Tongue (tissue), 1 donor: ENCODE measurements at regions not wholly inside any gene's neighbourhood (a gene's known extent, or its start where the extent isn't known, plus 50 kb on each side); places are given as distances from the start of the nearest gene placed in this dataset.
"Not testable (repeated sequence)": the region's sequence is repeated elsewhere in the genome, so short reads cannot be mapped to it uniquely, and the experiment has no call there.

Experiments used
- DNase-seq: peaks from one replicate; pipeline ENCODE4 v3.0.0-alpha.2; 2015

DNA sequence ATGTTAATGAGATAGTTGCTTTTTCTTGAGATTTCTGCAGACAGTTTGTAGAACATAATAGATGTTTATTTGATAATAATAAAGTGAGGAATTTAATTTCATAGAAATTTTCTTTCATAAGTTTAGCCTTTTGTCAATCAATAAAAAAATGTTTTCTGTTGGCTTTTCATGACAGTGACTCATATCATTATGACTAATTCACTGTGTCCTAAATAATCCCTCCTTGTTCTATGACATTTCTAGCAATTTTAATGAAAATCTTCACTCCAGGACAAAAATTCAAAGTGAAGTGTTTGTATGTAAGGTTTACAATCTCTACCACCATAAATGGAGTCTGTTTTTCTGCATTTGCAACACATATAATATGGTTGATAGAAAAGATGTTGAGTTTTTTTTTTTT, 109.9 kb downstream of the UTRN start:
- no peak for DNase-seq

DNA sequence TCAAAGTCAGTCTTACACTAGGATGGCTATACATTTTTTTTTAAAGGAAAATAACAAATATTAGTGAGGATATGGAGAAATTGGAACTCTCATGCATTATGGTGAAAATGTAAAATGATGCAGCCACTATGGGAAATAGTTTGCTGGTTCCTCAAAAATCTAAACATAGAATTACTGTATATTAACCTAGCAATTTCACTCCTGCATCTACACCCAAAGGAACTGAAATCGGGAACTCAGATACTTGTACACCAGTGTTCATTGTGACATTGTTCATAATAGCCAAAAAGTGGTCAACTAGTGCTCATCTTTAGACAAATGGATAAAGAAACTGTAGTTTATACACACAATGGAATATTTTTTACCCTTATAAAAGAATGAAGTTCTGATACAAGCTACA, 110.7 kb downstream of the UTRN start:
- DNase-seq: no peak

GRCh38 chr6:144397141-144397540, 112.0 kb downstream of the UTRN start:
- no peak for DNase-seq

DNA sequence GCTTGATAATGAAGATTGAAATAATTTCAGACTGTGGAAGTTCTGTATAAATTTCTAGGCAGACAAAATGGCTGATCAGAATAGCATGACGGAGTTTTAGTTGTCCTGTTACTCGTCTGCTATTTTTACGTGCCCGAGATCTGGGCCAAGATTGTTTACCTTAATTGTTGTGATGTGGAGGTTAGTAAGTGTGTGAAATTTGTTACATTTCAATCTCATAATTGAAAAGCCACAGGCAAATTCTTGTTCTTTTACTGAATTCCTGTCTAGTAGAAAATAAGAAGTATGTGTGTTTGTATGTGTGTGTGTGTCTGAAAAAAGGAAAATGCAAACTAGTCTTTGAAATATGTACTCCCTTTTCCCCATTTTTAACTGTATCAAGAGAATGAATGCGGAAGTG, 115.2 kb downstream of the UTRN start:
- no peak for DNase-seq

GRCh38 chr6:144401736-144402733, 116.9 kb downstream of the UTRN start:
- DNase-seq: no peak

DNA sequence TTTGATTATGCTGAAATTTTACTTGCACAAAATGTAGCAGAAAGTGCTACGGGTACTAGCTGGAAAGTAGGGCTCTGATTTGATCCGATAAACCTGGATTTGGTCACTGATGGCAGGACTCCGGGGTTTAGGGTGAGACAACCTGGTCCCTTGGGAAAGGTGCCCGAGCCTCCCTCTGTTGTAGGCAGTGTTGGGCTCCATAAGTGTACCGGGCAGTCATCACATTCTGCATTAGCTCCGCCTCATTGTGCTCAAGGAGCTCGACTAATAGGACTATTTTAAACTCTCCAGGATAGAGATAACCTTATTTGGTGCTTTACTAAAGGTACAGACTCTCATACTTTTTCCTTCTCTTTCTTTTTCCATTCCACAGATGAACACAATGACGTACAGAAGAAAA, 117.6 kb downstream of the UTRN start:
- DNase-seq: no peak

DNA sequence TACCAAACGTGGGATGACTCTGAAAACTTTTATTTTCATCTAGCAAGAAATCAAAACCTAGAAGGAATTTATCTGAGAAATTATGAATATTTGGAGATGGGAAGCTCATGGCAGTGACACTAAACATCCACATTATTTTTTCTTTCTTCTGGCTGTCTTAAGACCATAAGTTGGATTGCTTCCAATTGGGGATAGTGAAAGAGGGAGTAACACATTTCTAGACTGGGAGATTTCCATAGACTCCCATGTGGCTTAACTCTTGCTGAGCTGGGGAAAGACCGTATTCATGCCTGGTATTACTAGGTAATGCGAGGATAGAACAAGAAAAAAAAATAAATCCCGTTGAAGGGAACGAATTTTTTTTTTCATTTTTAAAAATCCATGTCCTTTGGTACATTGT, 120.0 kb downstream of the UTRN start:
- DNase-seq: peak; percentile 32

DNA sequence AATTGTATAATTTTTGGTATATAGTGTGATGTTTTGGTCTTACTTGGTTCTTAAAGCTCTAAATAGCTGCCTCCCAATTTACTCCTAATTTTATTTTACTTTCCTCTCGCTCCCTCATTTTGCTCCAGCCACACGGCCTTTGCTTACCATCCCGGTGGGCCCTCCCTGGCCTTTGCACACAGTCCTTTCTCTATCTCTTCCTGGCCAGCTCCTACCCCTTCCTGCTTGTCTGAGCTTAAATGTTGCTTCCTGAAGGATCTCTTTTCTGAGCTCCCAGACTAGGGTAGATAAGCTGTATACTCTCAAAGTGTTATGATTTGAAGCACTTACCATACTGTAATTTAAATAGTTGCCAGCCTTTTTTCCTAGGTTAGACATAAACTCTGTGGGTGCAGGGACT, 121.7 kb downstream of the UTRN start:
- no peak for DNase-seq

DNA sequence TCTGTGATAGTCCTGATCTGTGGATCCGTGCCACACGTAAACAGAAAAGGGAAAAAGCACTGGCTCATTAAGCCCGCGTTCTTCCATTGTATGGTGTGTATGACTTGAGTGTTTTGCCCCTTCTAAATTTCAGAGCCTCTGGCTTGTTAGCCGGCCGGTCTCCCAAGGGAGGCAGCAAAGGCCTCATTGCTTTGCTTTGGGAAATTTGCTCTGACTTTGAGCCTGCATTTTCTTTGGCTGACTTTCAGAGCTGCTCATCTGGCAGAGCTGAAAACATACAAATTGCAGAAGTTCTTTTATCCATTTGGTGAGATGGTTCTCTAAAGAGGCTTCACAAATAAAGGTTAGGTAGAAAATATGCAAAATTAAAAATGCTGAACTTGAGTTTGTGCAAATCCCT, 123.0 kb downstream of the UTRN start:
- peak; percentile 70 for DNase-seq

GRCh38 chr6:144410059-144410458, 124.9 kb downstream of the UTRN start:
- DNase-seq: no peak

GRCh38 chr6:144410574-144410973, 125.4 kb downstream of the UTRN start:
- DNase-seq: not testable (repeated sequence)

DNA sequence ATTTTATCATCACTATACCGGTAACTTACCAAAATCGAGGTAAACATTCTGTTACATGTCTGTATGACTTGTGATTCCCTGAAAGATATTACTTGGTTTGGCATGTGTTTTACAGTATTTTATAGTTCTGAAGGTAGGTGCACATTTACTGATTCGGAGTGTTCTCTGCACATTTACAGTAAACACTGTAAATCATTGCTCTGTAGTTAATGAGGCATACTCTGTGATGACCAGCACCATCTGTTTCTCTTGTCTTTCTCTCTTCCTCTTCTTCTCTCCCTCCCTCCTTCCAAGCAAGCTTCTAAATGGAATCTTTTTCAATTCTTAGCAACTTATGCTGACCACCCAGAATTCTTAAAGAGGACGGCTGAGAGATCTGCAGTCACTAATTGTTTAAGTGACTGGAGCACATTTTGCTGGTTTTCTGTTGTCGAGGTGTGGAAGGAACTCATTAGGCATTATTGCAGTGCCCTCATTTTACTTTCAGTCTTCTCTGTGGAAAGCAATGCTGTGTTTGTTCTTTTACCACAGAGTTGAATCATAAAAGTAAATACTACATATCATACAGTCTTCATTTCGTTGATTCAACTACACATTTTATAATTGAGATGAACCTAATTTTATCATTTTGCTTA, 126.5 kb downstream of the UTRN start:
- DNase-seq: no peak

DNA sequence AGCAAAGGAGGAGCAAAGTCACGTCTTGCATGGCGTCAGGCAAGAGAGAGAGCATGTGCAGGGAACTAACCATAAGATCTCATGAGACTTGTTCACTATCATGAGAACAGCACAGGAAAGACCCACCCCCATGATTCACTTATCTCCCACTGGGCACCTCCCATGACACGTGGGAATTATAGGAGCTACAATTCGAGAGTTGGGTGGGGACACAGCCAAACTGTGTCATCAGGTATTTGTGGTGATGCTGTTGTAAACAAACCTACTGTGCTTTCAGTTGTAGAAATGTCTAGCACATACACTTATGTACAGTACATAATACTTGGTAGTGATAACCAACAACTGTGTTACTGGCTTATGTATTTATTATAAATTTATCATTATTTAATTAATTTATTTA, 128.3 kb downstream of the UTRN start:
- DNase-seq: no peak

GRCh38 chr6:144415014-144415413, 129.9 kb downstream of the UTRN start:
- no peak for DNase-seq

DNA sequence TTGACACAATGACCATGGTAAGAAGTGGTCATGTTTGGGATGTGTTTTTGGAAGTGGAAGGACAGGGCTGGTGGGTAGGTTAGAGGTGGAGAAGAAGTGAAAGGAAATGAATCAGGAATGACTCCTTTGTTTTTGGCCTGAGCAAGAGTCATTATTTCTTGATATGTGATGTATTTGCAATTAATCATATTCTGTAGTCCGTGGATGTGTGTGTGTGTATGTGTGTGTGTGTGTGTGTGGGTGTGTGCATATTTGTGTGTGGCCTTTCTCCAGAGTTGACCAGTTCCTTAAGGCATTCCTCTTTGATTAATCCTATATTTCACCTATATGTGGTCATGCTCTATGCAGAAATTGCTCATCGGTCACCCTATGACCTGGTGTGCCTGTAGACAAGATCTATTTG, 130.7 kb downstream of the UTRN start:
- no peak for DNase-seq

DNA sequence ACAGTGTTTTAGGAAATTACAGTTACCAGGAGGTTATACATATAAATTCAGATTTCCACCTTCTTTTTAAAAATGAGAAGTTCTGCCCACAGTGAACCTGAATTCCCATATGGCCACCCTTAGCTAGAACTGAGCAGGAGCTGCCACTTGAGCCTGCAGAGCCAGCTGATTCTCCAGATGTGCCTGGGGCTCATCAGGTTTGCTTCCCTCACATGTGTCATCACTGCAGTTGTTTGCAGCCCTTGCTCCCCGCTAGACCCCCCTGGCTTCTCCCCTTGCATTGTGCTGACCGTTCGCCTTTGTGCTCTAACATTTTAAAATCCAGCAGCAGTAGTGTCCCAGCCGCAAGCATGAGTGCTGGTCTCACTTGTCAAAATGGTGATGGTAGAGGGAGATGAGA, 131.1 kb downstream of the UTRN start:
- no peak for DNase-seq

DNA sequence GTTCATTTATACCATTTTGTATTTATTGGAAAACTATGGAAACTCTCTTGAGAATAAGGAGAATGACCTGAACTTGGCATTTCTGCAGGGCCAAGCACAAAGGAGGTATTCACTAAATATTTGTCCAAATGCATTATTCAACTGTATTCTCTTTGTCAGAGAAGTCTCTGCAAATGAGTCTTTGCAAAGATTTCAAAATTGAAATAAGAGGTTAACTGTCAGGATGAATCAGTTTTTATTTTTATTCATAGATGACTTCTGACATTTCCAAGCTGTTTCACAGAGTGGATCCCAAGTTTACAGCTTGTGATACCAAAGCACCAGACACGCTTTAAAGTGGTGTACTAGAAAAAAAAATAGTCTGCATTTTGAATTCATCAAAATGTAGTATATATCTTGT, 131.6 kb downstream of the UTRN start:
- no peak for DNase-seq

DNA sequence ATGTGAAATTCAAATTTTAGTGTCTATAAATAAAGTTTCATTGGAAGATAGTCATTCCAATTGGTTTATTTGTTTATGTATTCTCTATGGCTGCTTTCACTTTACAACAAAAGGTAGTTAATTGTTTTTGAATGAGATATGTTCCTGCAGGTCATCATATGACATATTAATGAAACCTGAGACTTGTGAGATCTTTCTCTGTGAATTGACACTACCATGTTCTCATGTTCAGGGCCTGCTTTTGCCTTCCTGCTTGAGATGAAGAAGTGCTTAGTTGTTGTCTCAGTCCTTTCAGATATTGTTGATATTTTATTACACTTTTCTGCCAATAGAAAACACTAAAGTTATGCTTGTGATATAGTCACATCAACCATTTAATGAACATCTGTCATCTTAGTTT, 132.5 kb downstream of the UTRN start:
- no peak for DNase-seq

DNA sequence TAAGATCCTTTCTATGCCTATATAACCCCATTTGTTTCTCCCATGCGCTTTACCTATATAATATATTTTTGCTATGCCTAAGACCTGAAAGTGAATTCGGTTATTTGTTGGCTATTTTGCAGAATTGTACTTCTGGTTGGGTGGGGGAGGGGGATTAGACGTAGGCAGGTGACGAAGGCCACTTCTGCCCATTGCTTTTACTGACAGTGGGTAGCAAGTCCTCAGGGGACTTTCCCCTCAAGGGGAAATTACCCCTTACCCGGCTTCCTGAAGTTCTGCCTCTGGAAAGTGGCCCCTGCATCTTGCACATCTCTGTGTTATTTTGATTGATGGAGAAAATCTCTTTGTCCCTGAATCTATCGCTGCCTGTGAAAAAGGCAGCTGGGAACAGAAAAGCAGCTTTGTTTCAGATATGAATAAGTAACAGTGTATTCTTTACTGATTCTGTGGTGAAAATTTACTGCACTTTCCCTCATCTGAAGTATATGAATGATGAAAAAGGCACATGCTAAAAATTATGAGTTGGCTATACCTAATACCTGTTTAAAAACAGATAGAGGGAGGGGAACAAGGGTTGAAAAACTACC, 133.9 kb downstream of the UTRN start:
- no peak for DNase-seq

GRCh38 chr6:144423167-144423566, 138.0 kb downstream of the UTRN start:
- peak; percentile 31 for DNase-seq

DNA sequence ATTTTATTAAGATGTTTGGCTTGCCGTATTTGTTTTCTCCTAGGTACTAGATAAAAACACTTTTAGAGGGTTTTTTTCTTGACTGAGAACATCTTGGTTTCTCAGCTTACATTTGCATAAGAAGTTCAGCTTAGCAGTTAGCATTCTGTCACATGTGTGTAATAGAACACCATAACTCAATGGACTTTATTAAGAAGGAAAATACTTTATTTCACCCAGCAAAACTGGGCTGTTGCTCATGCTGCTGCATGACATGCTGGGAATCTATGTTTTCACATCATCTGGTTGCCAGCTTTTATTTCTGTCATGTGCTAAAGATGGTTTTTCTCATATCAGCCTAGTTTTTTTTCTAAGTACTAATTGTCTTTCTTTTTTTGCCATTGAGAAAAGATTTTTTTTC, 144.6 kb downstream of the UTRN start:
- DNase-seq: no peak

GRCh38 chr6:144433446-144433845, 148.3 kb downstream of the UTRN start:
- DNase-seq: not testable (repeated sequence)

DNA sequence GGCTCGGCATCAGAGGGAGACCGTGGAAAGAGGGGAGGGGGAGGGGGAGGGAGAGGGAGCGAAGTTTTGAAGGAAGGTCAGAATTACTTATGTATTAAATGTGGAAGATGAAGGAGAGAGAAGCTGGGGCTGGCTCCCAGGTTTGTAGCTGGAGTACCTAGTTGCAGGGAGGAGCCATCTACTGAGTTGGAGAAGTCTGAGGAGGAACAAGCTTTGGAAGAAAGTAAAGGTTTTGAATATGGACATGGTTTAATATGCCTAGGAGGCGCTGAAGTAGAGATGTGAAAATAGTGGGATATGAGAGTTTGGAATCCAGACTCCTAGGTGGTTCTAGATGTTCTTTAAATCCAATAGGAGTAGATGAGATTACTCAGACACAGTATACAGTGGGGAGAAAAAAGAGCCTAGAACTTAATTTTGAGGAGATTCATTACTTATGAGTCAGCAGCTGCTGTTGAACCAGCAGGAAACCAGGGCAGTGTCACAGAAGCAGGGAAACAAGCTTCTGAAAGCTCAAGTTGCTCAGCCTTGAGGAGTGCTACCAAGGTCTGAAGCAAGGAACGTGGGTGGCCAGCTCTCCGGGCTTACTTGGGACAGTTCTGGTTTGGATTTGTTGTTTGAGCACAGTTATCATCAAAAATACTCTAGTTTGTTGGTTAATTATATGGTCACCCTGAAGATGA, 149.3 kb downstream of the UTRN start:
- no peak for DNase-seq
